Fibroblast of pulmonary artery (primary cell): ENCODE measurements at regions not wholly inside any gene's neighbourhood (a gene's known extent, or its start where the extent isn't known, plus 50 kb on each side); places are given as distances from the start of the nearest gene placed in this dataset.

Experiments
- DNase-seq: peaks from one replicate; pipeline ENCODE4 v3.0.0-alpha.2; 2010; ENCODE audit warnings: low read depth
- H3K4me3 ChIP-seq: replicated peaks from 2 replicates; pipeline ENCODE4 v1.5.1; 2011; ENCODE audit warnings: low read depth, mild to moderate bottlenecking, control low read depth, low read length, moderate library complexity
- TF ChIP-seq, protein P1 (sequence below): IDR thresholded peaks from 2 replicates; pipeline ENCODE4 v1.5.1; 2011; ENCODE audit warnings: mild to moderate bottlenecking, control low read depth, low read length, inconsistent platforms; ENCODE audit errors: missing control alignments

DNA sequence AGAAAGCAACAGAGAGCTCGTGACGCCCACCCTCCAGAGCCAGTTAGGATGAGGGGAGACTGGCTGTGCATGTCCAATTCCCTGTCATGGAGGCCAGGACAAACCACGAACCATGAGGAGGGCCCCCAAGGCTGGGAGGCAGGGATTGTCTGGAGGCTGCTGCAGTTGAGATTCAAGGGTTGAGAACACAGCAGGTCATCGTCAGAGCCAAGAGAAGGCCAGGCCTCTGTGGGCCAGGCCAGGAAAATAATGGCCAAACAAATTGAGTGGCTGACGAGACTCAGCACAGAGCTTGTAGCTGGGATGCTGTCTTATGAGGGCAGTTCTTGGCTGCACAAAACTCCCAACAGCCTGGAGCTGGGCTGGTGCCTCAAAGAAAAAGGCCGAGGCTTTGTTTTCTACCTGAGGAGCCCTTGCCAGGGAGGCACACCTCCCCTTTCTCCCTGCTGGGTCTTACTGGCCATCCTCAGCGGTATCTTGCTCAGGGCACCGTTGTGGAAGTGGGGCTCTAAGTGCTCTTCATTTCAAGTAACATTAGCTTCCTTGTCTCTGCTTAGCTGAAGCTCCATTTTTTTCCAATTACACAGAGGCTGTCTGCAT, 665.9 kb downstream of the BCL11B start:
- TF ChIP-seq, protein P1, sequence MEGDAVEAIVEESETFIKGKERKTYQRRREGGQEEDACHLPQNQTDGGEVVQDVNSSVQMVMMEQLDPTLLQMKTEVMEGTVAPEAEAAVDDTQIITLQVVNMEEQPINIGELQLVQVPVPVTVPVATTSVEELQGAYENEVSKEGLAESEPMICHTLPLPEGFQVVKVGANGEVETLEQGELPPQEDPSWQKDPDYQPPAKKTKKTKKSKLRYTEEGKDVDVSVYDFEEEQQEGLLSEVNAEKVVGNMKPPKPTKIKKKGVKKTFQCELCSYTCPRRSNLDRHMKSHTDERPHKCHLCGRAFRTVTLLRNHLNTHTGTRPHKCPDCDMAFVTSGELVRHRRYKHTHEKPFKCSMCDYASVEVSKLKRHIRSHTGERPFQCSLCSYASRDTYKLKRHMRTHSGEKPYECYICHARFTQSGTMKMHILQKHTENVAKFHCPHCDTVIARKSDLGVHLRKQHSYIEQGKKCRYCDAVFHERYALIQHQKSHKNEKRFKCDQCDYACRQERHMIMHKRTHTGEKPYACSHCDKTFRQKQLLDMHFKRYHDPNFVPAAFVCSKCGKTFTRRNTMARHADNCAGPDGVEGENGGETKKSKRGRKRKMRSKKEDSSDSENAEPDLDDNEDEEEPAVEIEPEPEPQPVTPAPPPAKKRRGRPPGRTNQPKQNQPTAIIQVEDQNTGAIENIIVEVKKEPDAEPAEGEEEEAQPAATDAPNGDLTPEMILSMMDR: no peak
- no peak for DNase-seq
- H3K4me3 ChIP-seq: no peak overlapping the region

- TF ChIP-seq, protein P1: no peak
- no peak overlapping the region for H3K4me3 ChIP-seq
- no peak for DNase-seq
These were observed 665.2 kb downstream of the BCL11B start for GRCh38 chr14:98606816-98607215.

DNA sequence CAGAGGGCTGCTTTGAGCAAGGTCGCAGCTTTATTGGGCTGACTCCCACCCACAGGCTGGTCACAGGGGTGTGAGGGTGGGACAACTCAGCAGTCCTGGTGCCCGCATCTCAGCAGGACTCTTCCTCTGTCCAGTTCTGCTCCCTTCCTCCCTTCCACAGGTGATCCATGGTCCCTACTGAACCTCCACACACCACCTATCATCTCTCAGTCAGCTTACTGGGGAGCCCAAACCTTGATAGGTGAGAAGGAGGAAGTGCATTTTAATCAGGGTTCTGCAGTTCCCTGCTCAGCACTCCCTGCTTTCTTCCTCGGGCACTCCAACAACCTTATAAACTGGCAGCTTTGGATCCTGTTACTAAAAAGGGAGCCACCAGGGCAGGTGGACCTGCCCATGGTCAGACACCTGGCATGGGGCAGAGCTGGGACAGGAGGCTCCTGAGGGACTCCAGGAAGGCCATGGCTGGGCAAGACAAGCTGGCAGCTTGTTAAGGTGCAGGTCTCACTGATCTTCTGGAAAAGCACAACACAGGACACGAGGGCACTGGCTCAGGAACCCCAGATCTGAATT, 664.6 kb downstream of the BCL11B start:
- TF ChIP-seq, protein P1: no peak
- no peak overlapping the region for H3K4me3 ChIP-seq
- no peak for DNase-seq

- no peak for DNase-seq
- H3K4me3 ChIP-seq: no peak overlapping the region
- TF ChIP-seq, protein P1: no peak
These were observed 663.6 kb downstream of the BCL11B start for GRCh38 chr14:98608071-98609060.

- no peak for DNase-seq
- TF ChIP-seq, protein P1: no peak
- no peak overlapping the region for H3K4me3 ChIP-seq
These were observed 659.4 kb downstream of the BCL11B start for GRCh38 chr14:98612434-98613200.

DNA sequence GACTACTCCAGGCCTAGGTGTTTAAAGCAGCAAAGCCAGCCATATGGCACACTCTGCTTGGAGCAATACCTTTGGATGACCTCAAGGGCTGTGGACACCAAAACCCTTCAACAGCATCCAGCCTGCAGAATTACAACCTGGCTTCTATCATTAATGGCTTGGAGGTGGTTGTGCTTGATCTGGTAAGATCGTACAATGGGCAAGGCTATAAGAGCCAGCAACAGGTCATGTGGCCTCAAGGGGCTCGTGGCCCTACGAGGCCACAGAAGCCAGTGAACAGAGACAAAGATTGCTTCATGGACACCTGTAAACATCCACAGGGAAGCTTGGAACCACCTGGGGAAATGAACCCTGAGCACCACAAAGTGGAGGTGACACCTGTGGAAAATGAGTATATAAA, 657.3 kb downstream of the BCL11B start:
- no peak overlapping the region for H3K4me3 ChIP-seq
- DNase-seq: no peak
- TF ChIP-seq, protein P1: no peak
